PC-3 (cell line): ENCODE measurements at regions not wholly inside any gene's neighbourhood (a gene's known extent, or its start where the extent isn't known, plus 50 kb on each side); places are given as distances from the start of the nearest gene placed in this dataset.

Source experiments
- EZH2 ChIP-seq: fragments of 300-600 bp; sonication (generic); IDR thresholded peaks from one replicate; pipeline ENCODE4 v1.6.1; 2017; ENCODE audit warnings: antibody characterized with exemption, mild to moderate bottlenecking, low read length; ENCODE audit not compliant: unreplicated experiment
- TF ChIP-seq, protein P1 (sequence below): fragments of 300-600 bp; sonication (generic); conservative IDR thresholded peaks from 2 replicates; pipeline ENCODE4 v1.5.1; 2017; ENCODE audit warnings: antibody characterized with exemption, low read depth, mild to moderate bottlenecking, low read length

DNA sequence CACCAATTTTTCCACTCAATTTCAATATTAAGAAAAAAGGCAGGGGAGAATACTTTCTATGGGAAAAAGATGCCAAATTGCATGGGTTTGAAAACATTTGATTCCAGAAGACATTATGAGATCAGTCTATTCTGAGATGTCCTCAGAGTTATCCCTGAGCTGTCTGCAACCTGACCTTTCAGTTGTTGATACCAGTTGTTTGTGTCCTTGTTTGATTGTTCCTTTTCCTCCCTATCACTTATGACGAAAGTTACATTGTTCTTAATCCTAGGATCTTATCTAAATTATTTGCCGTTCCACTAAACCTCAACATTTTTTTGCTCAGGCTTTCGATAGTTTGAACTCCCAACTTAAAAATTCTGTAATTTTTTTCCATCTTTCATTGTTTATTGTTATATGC lies 336.3 kb upstream of the NOVA1 start:
- TF ChIP-seq, protein P1, sequence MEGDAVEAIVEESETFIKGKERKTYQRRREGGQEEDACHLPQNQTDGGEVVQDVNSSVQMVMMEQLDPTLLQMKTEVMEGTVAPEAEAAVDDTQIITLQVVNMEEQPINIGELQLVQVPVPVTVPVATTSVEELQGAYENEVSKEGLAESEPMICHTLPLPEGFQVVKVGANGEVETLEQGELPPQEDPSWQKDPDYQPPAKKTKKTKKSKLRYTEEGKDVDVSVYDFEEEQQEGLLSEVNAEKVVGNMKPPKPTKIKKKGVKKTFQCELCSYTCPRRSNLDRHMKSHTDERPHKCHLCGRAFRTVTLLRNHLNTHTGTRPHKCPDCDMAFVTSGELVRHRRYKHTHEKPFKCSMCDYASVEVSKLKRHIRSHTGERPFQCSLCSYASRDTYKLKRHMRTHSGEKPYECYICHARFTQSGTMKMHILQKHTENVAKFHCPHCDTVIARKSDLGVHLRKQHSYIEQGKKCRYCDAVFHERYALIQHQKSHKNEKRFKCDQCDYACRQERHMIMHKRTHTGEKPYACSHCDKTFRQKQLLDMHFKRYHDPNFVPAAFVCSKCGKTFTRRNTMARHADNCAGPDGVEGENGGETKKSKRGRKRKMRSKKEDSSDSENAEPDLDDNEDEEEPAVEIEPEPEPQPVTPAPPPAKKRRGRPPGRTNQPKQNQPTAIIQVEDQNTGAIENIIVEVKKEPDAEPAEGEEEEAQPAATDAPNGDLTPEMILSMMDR, result no peak
- no peak for TF ChIP-seq EZH2
